ENCODE measurements at regions not wholly inside any gene's neighbourhood (a gene's known extent, or its start where the extent isn't known, plus 50 kb on each side); places are given as distances from the start of the nearest gene placed in this dataset.
"Not testable (repeated sequence)": the region's sequence is repeated elsewhere in the genome, so short reads cannot be mapped to it uniquely, and the experiment has no call there.

GRCh38 chr2:55124682-55125081 lies 74.4 kb upstream of the RTN4 start:
- DNase-seq (ENCODE audit: low read depth, low spot score), result not testable (repeated sequence)

- no peak for DNase-seq (ENCODE audit: low read depth, low spot score)
Measured at GRCh38 chr2:55123851-55124269, 73.6 kb upstream of the RTN4 start.

- DNase-seq (ENCODE audit: low read depth, low spot score), result peak; percentile 29
Measured at GRCh38 chr2:55120634-55121359, 70.5 kb upstream of the RTN4 start.

- DNase-seq (ENCODE audit: low read depth, low spot score), result no peak
Measured at GRCh38 chr2:55119711-55120487, 69.6 kb upstream of the RTN4 start.

GRCh38 chr2:55118643-55119083 lies 68.4 kb upstream of the RTN4 start:
- DNase-seq (ENCODE audit: low read depth, low spot score), result no peak

GRCh38 chr2:55116966-55117365 lies 66.7 kb upstream of the RTN4 start:
- DNase-seq (ENCODE audit: low read depth, low spot score), result no peak

GRCh38 chr2:55116598-55116964 lies 66.3 kb upstream of the RTN4 start:
- DNase-seq (ENCODE audit: low read depth, low spot score), result no peak

GRCh38 chr2:55115761-55116597 lies 65.7 kb upstream of the RTN4 start:
- no peak for DNase-seq (ENCODE audit: low read depth, low spot score)

GRCh38 chr2:55114597-55114996 lies 64.3 kb upstream of the RTN4 start:
- no peak for DNase-seq (ENCODE audit: low read depth, low spot score)

- no peak for DNase-seq (ENCODE audit: low read depth, low spot score)
Measured at GRCh38 chr2:55114082-55114481, 63.8 kb upstream of the RTN4 start.

- DNase-seq (ENCODE audit: low read depth, low spot score), result peak; percentile 34
Measured at GRCh38 chr2:55112229-55113031, 62.2 kb upstream of the RTN4 start.

- DNase-seq (ENCODE audit: low read depth, low spot score), result peak; percentile 85
Measured at GRCh38 chr2:55111570-55112228, 61.4 kb upstream of the RTN4 start.

- no peak for DNase-seq (ENCODE audit: low read depth, low spot score)
Measured at GRCh38 chr2:55111230-55111569, 60.9 kb upstream of the RTN4 start.

- DNase-seq (ENCODE audit: low read depth, low spot score), result no peak
Measured at GRCh38 chr2:55109219-55109891, 59.1 kb upstream of the RTN4 start.

GRCh38 chr2:55108456-55109160 lies 58.4 kb upstream of the RTN4 start:
- DNase-seq (ENCODE audit: low read depth, low spot score), result no peak

GRCh38 chr2:55107436-55107835 lies 57.2 kb upstream of the RTN4 start:
- no peak for DNase-seq (ENCODE audit: low read depth, low spot score)

GRCh38 chr2:55106148-55106547 lies 55.9 kb upstream of the RTN4 start:
- no peak for DNase-seq (ENCODE audit: low read depth, low spot score)

GRCh38 chr2:55105456-55105855 lies 55.2 kb upstream of the RTN4 start:
- DNase-seq (ENCODE audit: low read depth, low spot score), result no peak

GRCh38 chr2:55103046-55103445 lies 52.8 kb upstream of the RTN4 start:
- DNase-seq (ENCODE audit: low read depth, low spot score), result no peak
